Activated T-helper 1 cell treated with anti-CD3 and anti-CD28 coated beads, Interleukin-12 subunit alpha, Interleukin-12 subunit beta, Interleukin-2, Interleukin-4 antibody, amounts not matched to agents 30 ng/mL and 10 ng/mL and 1 ng/mL, durations not matched to agents 14 hours and 24 hours and 36 hours (primary cell): ENCODE measurements at regions not wholly inside any gene's neighbourhood (a gene's known extent, or its start where the extent isn't known, plus 50 kb on each side); places are given as distances from the start of the nearest gene placed in this dataset.

Source experiments
- DNase-seq: peaks from one replicate; pipeline ENCODE4 v3.0.0; 2021; ENCODE audit warnings: low spot score
- H3K27ac Mint-ChIP-seq: one replicate; pipeline ENCODE4 v1.8.0; 2021; ENCODE audit warnings: mild to moderate bottlenecking, mixed read lengths
- H3K27me3 Mint-ChIP-seq: one replicate; pipeline ENCODE4 v1.8.0; 2022; ENCODE audit warnings: mild to moderate bottlenecking, moderate library complexity, mixed read lengths; ENCODE audit not compliant: insufficient read depth
- H3K36me3 Mint-ChIP-seq: one replicate; pipeline ENCODE4 v1.8.0; 2021; ENCODE audit warnings: low read depth, mixed read lengths
- H3K4me1 Mint-ChIP-seq: one replicate; pipeline ENCODE4 v1.8.0; 2021; ENCODE audit warnings: low read depth, mixed read lengths
- H3K4me3 Mint-ChIP-seq: one replicate; pipeline ENCODE4 v1.8.0; 2021; ENCODE audit warnings: mild to moderate bottlenecking, moderate library complexity, mixed read lengths
- H3K9me3 Mint-ChIP-seq: one replicate; pipeline ENCODE4 v1.8.0; 2021; ENCODE audit warnings: mixed read lengths
- intact Hi-C: fragments of 100-400 bp; cut with micrococcal nuclease; formaldehyde crosslinking; loops from one replicate; pipeline ENCODE4 v1.15.1; 2024

DNA sequence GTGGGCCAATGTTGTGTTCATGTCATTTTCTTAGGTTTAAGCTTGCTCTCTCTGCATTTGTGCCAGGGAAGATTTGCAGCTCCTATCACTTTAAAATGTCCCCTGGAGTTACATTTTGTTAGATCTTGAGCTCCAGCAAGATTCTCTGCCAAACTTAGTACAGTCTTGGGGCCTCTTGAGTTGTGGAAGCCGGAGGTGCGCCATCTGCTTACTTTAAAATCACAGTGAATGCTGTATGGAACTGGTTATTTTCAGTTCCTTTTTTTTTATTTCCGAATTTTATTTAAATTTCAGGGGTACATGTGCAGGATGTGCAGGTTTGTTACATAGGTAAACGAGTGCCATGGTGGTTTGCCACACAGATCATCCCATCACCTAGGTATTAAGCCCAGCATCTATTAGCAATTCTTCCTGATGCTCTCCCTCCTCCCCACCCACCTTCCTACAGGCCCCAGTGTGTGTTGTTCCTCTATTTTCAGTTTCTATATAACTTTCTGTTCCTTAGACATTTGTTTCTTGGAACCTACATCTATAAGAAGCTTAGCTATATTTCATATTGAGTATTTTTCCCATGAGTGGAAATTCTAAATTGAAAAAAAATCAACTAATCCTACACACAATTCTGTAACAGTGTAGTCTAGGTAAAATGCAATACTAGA lies 114.4 kb upstream of the CREB5 start:
- Mint-ChIP-seq H3K9me3 (no peaks in the 10 kb centered on the region), H3K36me3 (no peaks in the 10 kb centered on the region), H3K27me3 (peaks cover 21% of the 10 kb centered on the region), H3K4me3 (no peak overlapping the region), H3K27ac (no peak overlapping the region), H3K4me1 (peaks cover 5% of the 10 kb centered on the region)
- DNase-seq = no peak
- intact Hi-C loops = loop anchor here (2.0 to 5.0 kb wide), 2 partner anchors 329 to 557 kb away; no protein-coding TSS in a partner anchor

DNA sequence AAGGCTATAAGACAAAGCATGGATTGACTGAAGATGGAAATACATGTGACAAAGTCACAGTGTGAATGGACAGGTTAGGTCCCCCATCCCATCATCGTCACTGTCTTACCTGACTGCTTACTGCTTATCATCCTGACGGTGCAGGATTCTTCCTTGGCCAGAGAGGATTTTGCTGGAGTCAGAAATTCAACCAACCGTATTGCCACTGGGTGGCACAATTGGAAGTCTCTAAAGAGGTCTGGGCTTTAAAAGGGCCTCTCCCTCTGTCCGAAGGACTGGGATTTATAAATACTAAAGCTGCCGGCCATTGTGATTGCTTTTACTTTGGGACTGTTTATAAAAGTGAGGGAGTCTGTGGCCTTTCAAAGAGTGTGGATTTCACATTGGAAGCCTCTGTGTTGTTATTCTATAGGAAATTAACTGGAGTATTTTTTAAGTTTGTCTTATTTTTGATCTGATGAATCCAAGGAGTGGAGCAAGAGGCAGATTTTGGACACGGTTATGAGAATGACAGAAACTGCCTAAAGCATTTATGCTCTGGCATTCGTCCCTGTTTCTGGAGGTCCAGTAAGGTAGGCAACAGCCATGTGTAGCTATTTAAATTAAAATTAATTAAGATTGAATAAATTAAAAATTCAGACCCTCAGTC lies 113.3 kb upstream of the CREB5 start:
- H3K27me3 Mint-ChIP-seq = peaks cover 17% of the 10 kb centered on the region
- no peak overlapping the region for H3K27ac Mint-ChIP-seq
- H3K4me3 Mint-ChIP-seq = no peak overlapping the region
- H3K36me3 Mint-ChIP-seq = no peaks in the 10 kb centered on the region
- no peaks in the 10 kb centered on the region for H3K4me1 Mint-ChIP-seq
- intact Hi-C loops = loop anchor here (5.0 kb wide), 1 partner anchor 328 kb away; no protein-coding TSS in a partner anchor
- DNase-seq = no peak
- H3K9me3 Mint-ChIP-seq = no peaks in the 10 kb centered on the region

DNA sequence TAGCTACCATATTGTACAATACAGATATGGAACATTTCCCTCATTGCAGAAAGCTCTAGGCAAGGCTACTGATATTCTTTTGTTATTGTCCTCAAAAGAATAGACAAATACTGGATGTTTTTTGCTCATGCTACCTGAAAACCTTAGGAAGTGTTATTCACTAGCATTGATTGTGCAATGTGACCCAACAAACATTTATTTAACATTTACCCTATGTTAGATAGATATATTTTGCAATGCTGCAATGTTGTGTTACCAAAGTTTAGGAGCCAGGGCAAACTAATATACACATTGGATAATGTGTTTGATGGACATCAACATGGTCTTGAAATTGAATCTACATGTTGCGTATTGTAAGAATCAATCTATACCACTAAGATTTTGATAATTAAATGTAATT lies 112.8 kb upstream of the CREB5 start:
- H3K27ac Mint-ChIP-seq = no peak overlapping the region
- no peaks in the 10 kb centered on the region for H3K9me3 Mint-ChIP-seq
- DNase-seq = no peak
- H3K27me3 Mint-ChIP-seq = peaks cover 20% of the 10 kb centered on the region
- intact Hi-C loops = loop anchor here (5.0 kb wide), 1 partner anchor 328 kb away; no protein-coding TSS in a partner anchor
- no peak overlapping the region for H3K4me3 Mint-ChIP-seq
- no peaks in the 10 kb centered on the region for H3K36me3 Mint-ChIP-seq
- no peaks in the 10 kb centered on the region for H3K4me1 Mint-ChIP-seq

DNA sequence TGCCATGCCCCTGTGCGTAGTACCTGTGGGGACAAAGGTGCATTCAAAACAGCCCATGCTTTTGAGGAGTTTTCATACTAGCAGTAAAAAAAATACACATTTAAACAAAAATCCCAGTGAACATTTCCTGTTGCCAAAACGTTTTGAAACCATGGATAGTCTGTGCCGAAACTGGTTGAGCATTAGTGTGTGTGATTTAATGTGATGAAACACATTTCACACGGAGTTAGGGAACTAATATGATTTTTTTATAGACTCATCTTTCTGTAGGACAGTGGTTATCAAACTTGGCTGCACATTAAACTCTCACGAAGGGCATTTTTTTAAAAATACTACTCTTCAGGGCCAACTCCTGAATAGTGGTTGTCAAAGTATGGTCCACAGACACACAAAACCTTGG lies 111.8 kb upstream of the CREB5 start:
- Mint-ChIP-seq H3K27ac (no peak overlapping the region), H3K4me1 (no peaks in the 10 kb centered on the region), H3K36me3 (no peaks in the 10 kb centered on the region), H3K27me3 (peaks cover 16% of the 10 kb centered on the region), H3K9me3 (no peaks in the 10 kb centered on the region), H3K4me3 (no peak overlapping the region)
- intact Hi-C loops = no loop called here
- DNase-seq = no peak

DNA sequence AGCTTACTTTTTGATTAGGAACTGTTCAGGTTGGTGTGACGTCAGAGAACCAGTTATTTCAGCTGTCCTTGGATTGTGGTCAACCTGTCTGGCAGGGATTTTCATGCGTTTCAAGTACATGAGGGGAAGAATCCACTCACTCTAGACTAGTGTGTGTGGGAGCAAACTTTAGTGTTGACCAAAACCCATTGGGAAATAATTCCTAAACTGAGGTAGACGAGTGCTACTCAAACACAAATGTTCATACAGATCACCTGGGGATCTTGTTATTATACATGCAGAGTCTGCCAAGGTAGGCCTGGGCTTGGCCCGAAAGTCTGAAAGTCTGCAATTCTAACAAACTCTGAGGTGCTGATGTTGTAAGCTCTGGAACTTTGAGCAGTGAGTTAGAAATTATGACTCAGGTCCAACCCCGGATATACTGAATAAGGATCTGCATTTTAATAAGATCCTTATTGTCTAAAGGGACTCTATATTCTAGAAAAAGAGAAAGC lies 111.1 kb upstream of the CREB5 start:
- Mint-ChIP-seq H3K36me3 (no peaks in the 10 kb centered on the region), H3K4me3 (no peak overlapping the region), H3K27me3 (peaks cover 14% of the 10 kb centered on the region), H3K9me3 (no peaks in the 10 kb centered on the region), H3K4me1 (no peaks in the 10 kb centered on the region), H3K27ac (no peak overlapping the region)
- intact Hi-C loops = no loop called here
- DNase-seq = no peak

DNA sequence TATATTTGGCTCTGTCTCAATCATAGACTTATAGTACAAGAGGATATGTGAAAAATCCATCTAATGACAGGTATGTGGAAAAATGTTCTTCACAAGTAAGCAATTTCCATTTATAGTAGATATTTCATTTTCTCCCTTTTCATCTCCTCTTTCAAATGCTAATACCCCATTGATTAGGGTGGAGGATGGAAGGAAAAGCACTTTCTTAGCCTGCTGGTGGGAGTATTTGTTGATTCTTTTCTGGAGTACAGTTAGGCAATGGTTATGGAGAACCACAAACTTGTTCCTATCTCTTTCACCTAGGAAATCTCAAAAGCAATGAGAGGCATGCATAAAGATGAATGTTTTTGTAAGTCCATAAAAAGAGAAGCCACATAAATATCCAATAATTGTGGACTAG lies 108.0 kb upstream of the CREB5 start:
- Mint-ChIP-seq H3K36me3 (no peaks in the 10 kb centered on the region), H3K27ac (no peak overlapping the region), H3K27me3 (peaks cover 14% of the 10 kb centered on the region), H3K4me1 (no peaks in the 10 kb centered on the region), H3K4me3 (no peak overlapping the region), H3K9me3 (no peaks in the 10 kb centered on the region)
- intact Hi-C loops = no loop called here
- no peak for DNase-seq

DNA sequence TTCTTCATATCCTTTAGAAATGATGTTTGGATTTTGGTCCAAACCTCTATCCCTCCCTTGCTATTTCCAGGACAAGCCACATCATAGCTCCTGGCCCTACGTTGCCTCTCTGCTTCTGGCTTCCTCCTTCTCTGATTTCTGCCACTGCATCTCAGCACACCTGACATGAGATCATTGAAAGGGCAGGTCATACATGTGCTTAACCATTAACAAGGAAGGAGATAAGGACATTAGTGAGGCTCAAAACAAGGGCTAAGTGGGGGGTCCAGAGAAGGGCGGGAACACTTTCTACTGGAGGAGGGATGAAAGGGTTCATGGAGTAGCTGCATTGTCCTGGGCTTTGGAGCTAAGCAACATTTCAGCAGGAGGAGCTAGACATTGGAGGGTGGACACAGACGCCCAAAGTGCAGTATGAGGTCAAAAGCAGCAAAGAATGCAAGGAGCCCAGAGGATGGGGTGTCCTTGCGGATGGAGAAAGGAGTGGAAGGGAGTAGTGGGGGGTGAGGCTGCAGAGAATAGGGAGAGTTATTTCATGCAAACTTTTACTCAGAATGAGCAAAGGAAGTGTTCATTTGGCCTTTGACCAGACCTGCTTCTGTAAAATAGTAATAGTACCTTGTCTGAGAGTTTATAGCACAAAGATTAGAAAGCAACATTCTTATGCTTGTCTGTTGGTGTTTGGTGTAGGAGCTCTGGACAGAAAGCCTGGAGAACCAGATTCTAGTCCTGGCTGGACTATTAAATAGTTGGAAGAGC lies 102.4 kb upstream of the CREB5 start:
- Mint-ChIP-seq H3K36me3 (no peaks in the 10 kb centered on the region), H3K9me3 (no peaks in the 10 kb centered on the region), H3K27me3 (peaks cover 4% of the 10 kb centered on the region), H3K27ac (no peak overlapping the region), H3K4me1 (no peaks in the 10 kb centered on the region), H3K4me3 (no peak overlapping the region)
- no peak for DNase-seq
- intact Hi-C loops = no loop called here

DNA sequence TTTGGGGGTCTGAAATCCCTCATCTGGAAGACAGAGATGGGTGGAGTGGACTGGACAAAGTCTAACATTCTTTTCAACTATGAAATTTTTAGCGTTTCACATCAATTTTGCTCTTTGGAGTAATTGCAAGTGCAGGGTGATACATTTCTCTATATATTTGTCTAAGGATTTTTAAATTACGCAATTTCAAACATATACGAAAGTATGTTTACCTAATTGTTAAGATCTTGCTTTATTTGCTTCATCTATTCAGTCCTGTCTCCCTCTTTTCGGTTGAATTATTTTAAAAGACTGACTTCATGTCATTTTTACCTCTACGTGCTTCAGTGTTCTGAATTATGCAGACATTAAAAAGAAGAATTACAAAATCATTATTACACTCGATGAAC lies 101.9 kb upstream of the CREB5 start:
- Mint-ChIP-seq H3K4me3 (no peak overlapping the region), H3K36me3 (no peaks in the 10 kb centered on the region), H3K27me3 (peaks cover 8% of the 10 kb centered on the region), H3K9me3 (no peaks in the 10 kb centered on the region), H3K4me1 (no peaks in the 10 kb centered on the region), H3K27ac (no peak overlapping the region)
- intact Hi-C loops = no loop called here
- DNase-seq = no peak

DNA sequence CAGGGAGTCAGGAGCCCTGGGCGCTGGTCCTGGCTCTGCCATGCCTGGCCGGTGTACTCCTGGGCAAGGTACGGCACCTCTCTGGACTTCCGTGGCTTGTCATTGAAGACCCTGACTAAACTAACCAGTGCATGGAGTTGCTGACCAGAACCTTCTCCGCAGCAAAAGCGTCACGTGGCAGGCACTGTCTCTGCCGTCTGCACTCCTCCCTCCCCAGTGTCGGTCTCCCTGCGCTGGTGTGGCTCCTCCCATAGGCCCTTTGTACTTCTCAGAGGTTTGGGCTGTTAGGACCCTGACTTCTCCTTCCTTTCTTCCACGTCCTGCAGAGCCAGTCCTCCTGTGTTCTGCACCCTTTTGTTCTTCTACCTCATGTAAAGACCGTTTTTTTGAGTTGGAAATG lies 100.6 kb upstream of the CREB5 start:
- no peak overlapping the region for H3K27ac Mint-ChIP-seq
- H3K27me3 Mint-ChIP-seq = peaks cover 17% of the 10 kb centered on the region
- intact Hi-C loops = no loop called here
- H3K4me3 Mint-ChIP-seq = no peak overlapping the region
- H3K9me3 Mint-ChIP-seq = no peaks in the 10 kb centered on the region
- H3K4me1 Mint-ChIP-seq = no peaks in the 10 kb centered on the region
- no peak for DNase-seq
- no peaks in the 10 kb centered on the region for H3K36me3 Mint-ChIP-seq

DNA sequence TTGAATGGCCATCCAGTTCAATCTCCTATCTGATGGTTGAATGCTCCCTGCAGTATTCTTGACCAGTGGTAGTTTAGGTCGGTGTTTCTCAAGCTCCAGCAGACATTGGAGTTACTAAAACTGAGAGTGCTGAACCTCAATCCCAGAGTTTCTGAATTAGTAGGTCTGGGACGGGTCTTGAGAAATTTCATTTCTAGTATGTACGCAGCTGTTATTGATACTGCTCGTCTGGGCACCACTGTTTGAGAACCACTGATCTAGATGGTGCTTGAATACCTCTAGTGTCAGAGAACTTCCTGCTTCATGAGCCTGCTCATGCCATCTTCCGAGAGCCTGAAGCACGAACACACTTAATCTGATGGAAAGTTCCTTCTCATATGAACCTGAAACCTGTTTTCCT lies 99.4 kb upstream of the CREB5 start:
- Mint-ChIP-seq H3K4me3 (no peak overlapping the region), H3K9me3 (no peaks in the 10 kb centered on the region), H3K36me3 (no peaks in the 10 kb centered on the region), H3K27ac (no peak overlapping the region), H3K4me1 (no peaks in the 10 kb centered on the region), H3K27me3 (peaks cover 19% of the 10 kb centered on the region)
- DNase-seq = no peak
- intact Hi-C loops = no loop called here

DNA sequence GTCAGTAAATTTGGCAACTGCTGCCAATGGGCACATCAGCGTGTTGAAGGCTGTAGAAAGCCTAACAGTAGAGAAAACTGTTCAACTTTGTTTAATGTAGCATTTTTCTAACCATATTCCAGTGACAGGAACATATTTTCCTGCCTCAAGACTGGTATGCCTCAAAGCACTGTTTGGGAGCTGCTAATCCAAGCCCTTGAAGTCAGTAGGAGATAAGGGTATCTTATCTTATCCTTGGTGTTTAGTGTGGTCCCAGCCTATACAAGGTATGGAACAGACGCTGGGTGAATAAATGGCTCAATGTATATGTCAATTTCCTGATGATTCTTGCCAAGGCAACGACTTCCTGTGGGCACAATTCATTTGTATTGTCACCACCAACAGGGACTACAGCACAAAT lies 97.5 kb upstream of the CREB5 start:
- Mint-ChIP-seq H3K9me3 (no peaks in the 10 kb centered on the region), H3K4me3 (no peak overlapping the region), H3K27me3 (peaks cover 22% of the 10 kb centered on the region), H3K36me3 (no peaks in the 10 kb centered on the region), H3K4me1 (no peaks in the 10 kb centered on the region), H3K27ac (no peak overlapping the region)
- intact Hi-C loops = no loop called here
- no peak for DNase-seq

DNA sequence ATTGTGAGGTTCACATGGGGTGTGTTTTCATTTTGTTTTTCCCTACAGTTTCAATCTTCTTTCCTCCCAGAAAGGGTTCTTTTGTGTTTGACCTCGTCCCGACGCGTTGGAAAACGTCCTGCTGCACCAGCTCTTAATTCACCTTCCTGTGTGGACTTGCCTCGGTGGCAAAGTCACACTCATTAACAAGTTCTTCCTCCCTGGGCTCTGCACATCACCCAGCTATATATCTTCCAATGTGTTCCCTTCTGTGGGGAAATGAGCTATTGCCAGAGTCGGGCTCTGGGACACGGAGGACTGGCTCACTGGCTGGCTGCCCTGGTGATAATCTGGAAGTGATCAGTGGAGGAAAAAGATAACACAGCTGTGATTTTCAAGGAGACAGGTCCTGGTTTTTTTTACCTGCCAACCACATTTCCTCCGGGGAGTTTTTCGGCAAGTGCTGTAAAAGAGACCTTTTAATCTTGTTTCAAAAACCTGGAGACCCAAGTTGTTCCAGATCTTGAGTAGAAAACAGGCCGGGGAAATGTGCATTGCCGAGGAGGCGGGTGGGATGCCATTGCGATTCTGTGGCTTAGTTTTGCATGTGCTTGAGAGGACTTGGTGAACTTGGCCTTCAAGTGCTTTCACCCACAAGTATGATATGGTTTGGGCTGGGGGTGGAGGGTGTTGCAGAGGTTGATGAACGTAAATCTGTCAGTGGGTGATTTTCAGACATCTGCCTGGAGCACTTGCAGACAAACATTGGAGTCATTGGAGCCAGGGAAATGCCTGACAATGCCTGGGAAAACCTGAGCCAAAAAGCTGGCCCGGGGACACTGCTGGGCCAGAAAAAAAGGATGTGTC lies 96.5 kb upstream of the CREB5 start:
- intact Hi-C loops = no loop called here
- Mint-ChIP-seq H3K4me1 (no peaks in the 10 kb centered on the region), H3K27ac (no peak overlapping the region), H3K9me3 (no peaks in the 10 kb centered on the region), H3K27me3 (peaks cover 22% of the 10 kb centered on the region), H3K4me3 (no peak overlapping the region), H3K36me3 (no peaks in the 10 kb centered on the region)
- DNase-seq = no peak
